Stimulated activated CD4-positive, alpha-beta T cell treated with anti-CD3 and anti-CD28 coated beads, Interleukin-1b, Interleukin-23, amount 100 ng/mL, for 1 hour (primary cell): ENCODE measurements at regions not wholly inside any gene's neighbourhood (a gene's known extent, or its start where the extent isn't known, plus 50 kb on each side); places are given as distances from the start of the nearest gene placed in this dataset.

ENCODE experiments used
- DNase-seq, 2 donors: peaks; one replicate each; pipeline ENCODE4 v3.0.0-alpha.2; 2020; ENCODE audit warnings: low read depth in 2 of 2

- DNase-seq: no peak
Observed at GRCh38 chr6:105765239-105765638, 320.9 kb upstream of the PRDM1 start.

- DNase-seq: no peak
Observed at GRCh38 chr6:105764315-105764714, 321.8 kb upstream of the PRDM1 start.

- no peak for DNase-seq
Observed at GRCh38 chr6:105763866-105764265, 322.3 kb upstream of the PRDM1 start.

- DNase-seq: no peak
Observed at GRCh38 chr6:105760746-105761145, 325.4 kb upstream of the PRDM1 start.

GRCh38 chr6:105759946-105760345 is 326.2 kb upstream of the PRDM1 start:
- DNase-seq: no peak

GRCh38 chr6:105759015-105759414 is 327.1 kb upstream of the PRDM1 start:
- DNase-seq: no peak

GRCh38 chr6:105757512-105758200 is 328.5 kb upstream of the PRDM1 start:
- DNase-seq: no peak

- no peak for DNase-seq
Observed at GRCh38 chr6:105755885-105756284, 330.3 kb upstream of the PRDM1 start.

GRCh38 chr6:105753620-105754211 is 332.4 kb upstream of the PRDM1 start:
- DNase-seq: no peak

- DNase-seq: no peak
Observed at GRCh38 chr6:105753207-105753606, 332.9 kb upstream of the PRDM1 start.

- no peak for DNase-seq
Observed at GRCh38 chr6:105750089-105750488, 336.0 kb upstream of the PRDM1 start.

GRCh38 chr6:105748737-105749161 is 337.4 kb upstream of the PRDM1 start:
- no peak for DNase-seq

GRCh38 chr6:105747823-105748405 is 338.2 kb upstream of the PRDM1 start:
- no peak for DNase-seq

- no peak for DNase-seq
Observed at GRCh38 chr6:105746509-105746908, 339.6 kb upstream of the PRDM1 start.

GRCh38 chr6:105746130-105746505 is 340.0 kb upstream of the PRDM1 start:
- DNase-seq: no peak

- DNase-seq: no peak
Observed at GRCh38 chr6:105745464-105746129, 340.5 kb upstream of the PRDM1 start.

- no peak for DNase-seq
Observed at GRCh38 chr6:105744815-105745214, 341.3 kb upstream of the PRDM1 start.

GRCh38 chr6:105740946-105741645 is 338.2 kb upstream of the PREP start:
- no peak for DNase-seq

GRCh38 chr6:105739764-105740163 is 336.9 kb upstream of the PREP start:
- DNase-seq: no peak

- no peak for DNase-seq
Observed at GRCh38 chr6:105733556-105734162, 330.8 kb upstream of the PREP start.

- no peak for DNase-seq
Observed at GRCh38 chr6:105728995-105729394, 326.1 kb upstream of the PREP start.
